Fibroblast of mammary gland (primary cell): ENCODE measurements at regions not wholly inside any gene's neighbourhood (a gene's known extent, or its start where the extent isn't known, plus 50 kb on each side); places are given as distances from the start of the nearest gene placed in this dataset.

ENCODE experiments used
- DNase-seq: peaks from one replicate; pipeline ENCODE4 v3.0.0-alpha.2; 2010; ENCODE audit warnings: low read depth
- H3K4me3 ChIP-seq: 2 replicates; pipeline ENCODE4 v1.5.1; 2011; ENCODE audit warnings: low read depth, mild to moderate bottlenecking, low read length, moderate library complexity; ENCODE audit not compliant: control insufficient read depth
- CTCF ChIP-seq: conservative IDR thresholded peaks from 2 replicates; pipeline ENCODE4 v1.5.1; 2011; ENCODE audit warnings: low read depth, low read length, inconsistent platforms; ENCODE audit not compliant: control insufficient read depth, insufficient read depth

GRCh38 chr17:14925498-14925897 lies 339.6 kb downstream of the PMP22 start:
- no peak overlapping the region for H3K4me3 ChIP-seq
- no peak for DNase-seq
- TF ChIP-seq CTCF, result no peak

GRCh38 chr17:14923981-14924380 lies 341.1 kb downstream of the PMP22 start:
- no peak for TF ChIP-seq CTCF
- DNase-seq, result peak; percentile 87

GRCh38 chr17:14922411-14922810 lies 342.7 kb downstream of the PMP22 start:
- no peak for TF ChIP-seq CTCF
- H3K4me3 ChIP-seq, result no peak overlapping the region
- DNase-seq, result peak; percentile 53

More at GRCh38 chr17:14923981-14924380, 341.1 kb downstream of the PMP22 start:
- H3K4me3 ChIP-seq, result no peak overlapping the region

- no peak for DNase-seq
- TF ChIP-seq CTCF, result no peak
These were observed 343.2 kb downstream of the PMP22 start for GRCh38 chr17:14921936-14922335.

GRCh38 chr17:14919631-14920213 lies 345.4 kb downstream of the PMP22 start:
- no peak for TF ChIP-seq CTCF
- DNase-seq, result no peak
- H3K4me3 ChIP-seq, result no peak overlapping the region

More at GRCh38 chr17:14921936-14922335, 343.2 kb downstream of the PMP22 start:
- H3K4me3 ChIP-seq, result no peak overlapping the region

GRCh38 chr17:14919094-14919493 lies 346.0 kb downstream of the PMP22 start:
- DNase-seq, result no peak
- H3K4me3 ChIP-seq, result no peak overlapping the region
- TF ChIP-seq CTCF, result no peak

GRCh38 chr17:14918540-14918939 lies 346.6 kb downstream of the PMP22 start:
- H3K4me3 ChIP-seq, result no peak overlapping the region
- peak; percentile 29 for DNase-seq
- no peak for TF ChIP-seq CTCF
